ENCODE measurements at regions not wholly inside any gene's neighbourhood (a gene's known extent, or its start where the extent isn't known, plus 50 kb on each side); places are given as distances from the start of the nearest gene placed in this dataset.

DNA sequence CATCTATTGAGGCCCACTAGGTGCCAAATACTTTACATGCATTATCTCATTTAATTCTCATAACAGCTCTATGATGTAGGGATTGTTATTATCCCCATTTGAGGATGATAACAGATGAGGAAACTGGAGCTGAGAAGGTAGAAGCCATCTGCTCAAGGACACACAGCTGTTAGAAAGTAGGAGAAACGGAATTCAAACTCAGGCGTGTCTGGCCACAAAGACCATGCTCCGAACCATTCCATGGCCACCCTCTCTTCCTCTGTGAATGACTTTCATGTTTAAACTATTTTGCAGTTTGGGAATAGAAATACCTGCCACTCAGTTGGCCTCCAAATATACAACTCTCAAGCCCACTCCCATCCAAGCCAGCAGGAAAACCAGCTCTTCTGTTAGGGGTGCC lies 87.6 kb upstream of the ANKRD55 start:
- TF ChIP-seq POLR2AphosphoS5 (IDR thresholded peaks at IDR 0.05) (no peak), POLR2A (IDR thresholded peaks at IDR 0.05) (no peak)
- TF ChIP-seq, protein P1, sequence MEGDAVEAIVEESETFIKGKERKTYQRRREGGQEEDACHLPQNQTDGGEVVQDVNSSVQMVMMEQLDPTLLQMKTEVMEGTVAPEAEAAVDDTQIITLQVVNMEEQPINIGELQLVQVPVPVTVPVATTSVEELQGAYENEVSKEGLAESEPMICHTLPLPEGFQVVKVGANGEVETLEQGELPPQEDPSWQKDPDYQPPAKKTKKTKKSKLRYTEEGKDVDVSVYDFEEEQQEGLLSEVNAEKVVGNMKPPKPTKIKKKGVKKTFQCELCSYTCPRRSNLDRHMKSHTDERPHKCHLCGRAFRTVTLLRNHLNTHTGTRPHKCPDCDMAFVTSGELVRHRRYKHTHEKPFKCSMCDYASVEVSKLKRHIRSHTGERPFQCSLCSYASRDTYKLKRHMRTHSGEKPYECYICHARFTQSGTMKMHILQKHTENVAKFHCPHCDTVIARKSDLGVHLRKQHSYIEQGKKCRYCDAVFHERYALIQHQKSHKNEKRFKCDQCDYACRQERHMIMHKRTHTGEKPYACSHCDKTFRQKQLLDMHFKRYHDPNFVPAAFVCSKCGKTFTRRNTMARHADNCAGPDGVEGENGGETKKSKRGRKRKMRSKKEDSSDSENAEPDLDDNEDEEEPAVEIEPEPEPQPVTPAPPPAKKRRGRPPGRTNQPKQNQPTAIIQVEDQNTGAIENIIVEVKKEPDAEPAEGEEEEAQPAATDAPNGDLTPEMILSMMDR (IDR thresholded peaks at IDR 0.05) = no peak

Measured in upper lobe of left lung (tissue), 4 donors.